ENCODE measurements at regions not wholly inside any gene's neighbourhood (a gene's known extent, or its start where the extent isn't known, plus 50 kb on each side); places are given as distances from the start of the nearest gene placed in this dataset.

DNA sequence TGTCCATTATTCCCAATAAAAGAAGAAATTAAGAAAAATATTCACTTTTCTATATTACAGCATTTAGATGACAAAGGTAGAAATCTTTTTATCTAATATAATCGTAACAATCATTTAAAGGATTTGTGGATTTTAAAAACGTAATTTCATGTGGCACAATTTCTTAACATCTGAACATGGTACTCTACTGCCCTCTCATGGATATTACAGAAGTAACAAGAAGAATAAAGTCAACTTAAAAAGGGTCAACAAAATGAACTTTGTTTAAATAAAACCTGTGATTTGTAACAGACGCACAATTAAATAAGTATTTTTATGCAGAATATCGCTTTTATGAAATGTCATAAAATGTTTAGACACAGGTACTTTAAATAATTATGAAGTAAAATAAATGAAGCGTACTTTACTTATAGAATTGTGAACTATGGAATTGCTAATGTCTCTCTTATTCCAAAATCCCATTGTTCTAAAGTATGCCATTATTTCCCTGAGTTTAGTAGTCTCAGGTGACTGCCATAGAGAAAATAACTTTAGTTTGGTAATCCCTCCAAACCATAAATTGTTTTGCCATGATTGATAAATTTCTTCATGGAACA lies 366.8 kb upstream of the ZNF385D start:
- TF ChIP-seq SNAI2 (CRISPR knock-in tag; IDR thresholded peaks at IDR 0.05) (no peak), ZNF8 (CRISPR knock-in tag; IDR thresholded peaks at IDR 0.05) (no peak)

Data from SK-N-SH treated with all-trans-retinoic acid at 6 μM for 48 hours (cell line).